ENCODE measurements at regions not wholly inside any gene's neighbourhood (a gene's known extent, or its start where the extent isn't known, plus 50 kb on each side); places are given as distances from the start of the nearest gene placed in this dataset.

DNA sequence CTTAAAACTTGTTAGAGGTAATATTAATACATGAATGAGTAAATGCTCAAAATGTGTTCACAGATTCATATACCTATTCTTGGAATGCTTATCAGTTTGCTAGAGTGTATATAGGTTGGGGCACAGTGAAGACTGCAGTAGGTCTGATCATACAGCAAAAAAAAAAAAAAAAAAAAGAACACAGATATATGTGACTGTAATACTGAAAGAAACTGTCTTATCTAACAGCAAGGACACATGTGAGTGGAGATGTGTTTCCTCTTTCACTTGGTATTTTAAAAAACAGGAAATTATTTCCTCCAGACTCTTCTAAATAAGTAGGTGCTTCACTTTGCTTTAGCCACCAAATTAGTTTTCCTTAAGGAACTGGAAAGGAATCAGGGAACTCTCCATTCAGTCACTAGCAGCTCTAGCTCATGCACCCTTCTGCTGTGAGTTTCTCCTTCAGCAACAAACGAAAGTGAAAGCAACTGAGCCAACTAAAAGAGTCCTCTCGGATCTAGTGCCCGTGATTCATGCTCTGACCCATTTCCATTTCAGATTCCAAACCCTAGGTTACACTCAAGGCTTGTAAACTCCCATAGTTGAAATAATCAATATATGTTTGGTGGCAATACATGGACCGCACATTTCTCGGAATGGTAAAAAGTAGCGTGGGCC, 98.5 kb downstream of the DSEL start:
- TF ChIP-seq, protein P1, sequence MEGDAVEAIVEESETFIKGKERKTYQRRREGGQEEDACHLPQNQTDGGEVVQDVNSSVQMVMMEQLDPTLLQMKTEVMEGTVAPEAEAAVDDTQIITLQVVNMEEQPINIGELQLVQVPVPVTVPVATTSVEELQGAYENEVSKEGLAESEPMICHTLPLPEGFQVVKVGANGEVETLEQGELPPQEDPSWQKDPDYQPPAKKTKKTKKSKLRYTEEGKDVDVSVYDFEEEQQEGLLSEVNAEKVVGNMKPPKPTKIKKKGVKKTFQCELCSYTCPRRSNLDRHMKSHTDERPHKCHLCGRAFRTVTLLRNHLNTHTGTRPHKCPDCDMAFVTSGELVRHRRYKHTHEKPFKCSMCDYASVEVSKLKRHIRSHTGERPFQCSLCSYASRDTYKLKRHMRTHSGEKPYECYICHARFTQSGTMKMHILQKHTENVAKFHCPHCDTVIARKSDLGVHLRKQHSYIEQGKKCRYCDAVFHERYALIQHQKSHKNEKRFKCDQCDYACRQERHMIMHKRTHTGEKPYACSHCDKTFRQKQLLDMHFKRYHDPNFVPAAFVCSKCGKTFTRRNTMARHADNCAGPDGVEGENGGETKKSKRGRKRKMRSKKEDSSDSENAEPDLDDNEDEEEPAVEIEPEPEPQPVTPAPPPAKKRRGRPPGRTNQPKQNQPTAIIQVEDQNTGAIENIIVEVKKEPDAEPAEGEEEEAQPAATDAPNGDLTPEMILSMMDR (IDR thresholded peaks at IDR 0.05; ENCODE audit: low read depth, low read length, poor library complexity, severe bottlenecking), result no peak
- no peak for TF ChIP-seq EZH2phosphoT487 (IDR thresholded peaks at IDR 0.05; ENCODE audit: borderline replicate concordance, low read length)
- no peaks in the 10 kb centered on the region for H3K27me3 ChIP-seq (ENCODE audit: control insufficient read depth, low read length)
- no peak overlapping the region for H3K4me3 ChIP-seq (ENCODE audit: low read length)
- no peaks in the 10 kb centered on the region for H4K20me1 ChIP-seq (ENCODE audit: control insufficient read depth, insufficient read depth, low read depth, low read length)
- no peaks in the 10 kb centered on the region for H3F3A ChIP-seq (ENCODE audit: control insufficient read depth, insufficient read depth)
- no peak overlapping the region for H3K27ac ChIP-seq (ENCODE audit: low read depth, low read length)
- no peak overlapping the region for H3K4me2 ChIP-seq (ENCODE audit: low read length)
- no peaks in the 10 kb centered on the region for H3K9me3 ChIP-seq (ENCODE audit: control insufficient read depth, insufficient read depth, low read length)
- H3K4me1 ChIP-seq (ENCODE audit: control insufficient read depth, low read length), result no peaks in the 10 kb centered on the region
- no peaks in the 10 kb centered on the region for H3K79me2 ChIP-seq (ENCODE audit: control insufficient read depth, low read length)
- H3K36me3 ChIP-seq (ENCODE audit: control insufficient read depth, low read length), result no peaks in the 10 kb centered on the region
- no peaks in the 10 kb centered on the region for H3K9me2 ChIP-seq (replicated peaks; ENCODE audit: control insufficient read depth, low read length)

DNA sequence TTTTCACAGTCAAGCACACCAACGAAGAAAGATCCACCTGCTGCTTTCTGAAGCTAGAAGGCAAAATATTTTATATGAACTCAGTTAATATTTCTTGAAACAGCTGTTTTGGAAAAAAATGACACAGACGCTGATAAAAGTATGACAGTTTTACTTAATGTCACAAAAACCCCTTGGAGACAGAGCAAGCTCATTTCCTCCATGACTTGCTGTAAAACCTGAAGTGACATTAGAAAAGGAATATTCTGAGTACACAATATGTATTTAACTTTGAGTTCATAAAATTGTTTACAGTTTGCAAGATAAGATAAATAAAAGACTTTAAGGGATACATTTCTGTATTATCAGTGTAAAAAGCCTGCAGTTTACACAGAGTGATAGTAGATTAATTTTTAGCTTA, 105.4 kb downstream of the DSEL start:
- no peaks in the 10 kb centered on the region for H4K20me1 ChIP-seq (ENCODE audit: control insufficient read depth, insufficient read depth, low read depth, low read length)
- no peaks in the 10 kb centered on the region for H3F3A ChIP-seq (ENCODE audit: control insufficient read depth, insufficient read depth)
- H3K79me2 ChIP-seq (ENCODE audit: control insufficient read depth, low read length), result no peaks in the 10 kb centered on the region
- TF ChIP-seq, protein P1 (IDR thresholded peaks at IDR 0.05; ENCODE audit: low read depth, low read length, poor library complexity, severe bottlenecking), result no peak
- no peak for TF ChIP-seq EZH2phosphoT487 (IDR thresholded peaks at IDR 0.05; ENCODE audit: borderline replicate concordance, low read length)
- no peaks in the 10 kb centered on the region for H3K4me1 ChIP-seq (ENCODE audit: control insufficient read depth, low read length)
- no peaks in the 10 kb centered on the region for H3K9me3 ChIP-seq (ENCODE audit: control insufficient read depth, insufficient read depth, low read length)
- H3K36me3 ChIP-seq (ENCODE audit: control insufficient read depth, low read length), result no peaks in the 10 kb centered on the region
- no peaks in the 10 kb centered on the region for H3K27me3 ChIP-seq (ENCODE audit: control insufficient read depth, low read length)
- no peak overlapping the region for H3K4me3 ChIP-seq (ENCODE audit: low read length)
- no peaks in the 10 kb centered on the region for H3K9me2 ChIP-seq (replicated peaks; ENCODE audit: control insufficient read depth, low read length)
- H3K27ac ChIP-seq (ENCODE audit: low read depth, low read length), result no peak overlapping the region
- H3K4me2 ChIP-seq (ENCODE audit: low read length), result no peak overlapping the region

DNA sequence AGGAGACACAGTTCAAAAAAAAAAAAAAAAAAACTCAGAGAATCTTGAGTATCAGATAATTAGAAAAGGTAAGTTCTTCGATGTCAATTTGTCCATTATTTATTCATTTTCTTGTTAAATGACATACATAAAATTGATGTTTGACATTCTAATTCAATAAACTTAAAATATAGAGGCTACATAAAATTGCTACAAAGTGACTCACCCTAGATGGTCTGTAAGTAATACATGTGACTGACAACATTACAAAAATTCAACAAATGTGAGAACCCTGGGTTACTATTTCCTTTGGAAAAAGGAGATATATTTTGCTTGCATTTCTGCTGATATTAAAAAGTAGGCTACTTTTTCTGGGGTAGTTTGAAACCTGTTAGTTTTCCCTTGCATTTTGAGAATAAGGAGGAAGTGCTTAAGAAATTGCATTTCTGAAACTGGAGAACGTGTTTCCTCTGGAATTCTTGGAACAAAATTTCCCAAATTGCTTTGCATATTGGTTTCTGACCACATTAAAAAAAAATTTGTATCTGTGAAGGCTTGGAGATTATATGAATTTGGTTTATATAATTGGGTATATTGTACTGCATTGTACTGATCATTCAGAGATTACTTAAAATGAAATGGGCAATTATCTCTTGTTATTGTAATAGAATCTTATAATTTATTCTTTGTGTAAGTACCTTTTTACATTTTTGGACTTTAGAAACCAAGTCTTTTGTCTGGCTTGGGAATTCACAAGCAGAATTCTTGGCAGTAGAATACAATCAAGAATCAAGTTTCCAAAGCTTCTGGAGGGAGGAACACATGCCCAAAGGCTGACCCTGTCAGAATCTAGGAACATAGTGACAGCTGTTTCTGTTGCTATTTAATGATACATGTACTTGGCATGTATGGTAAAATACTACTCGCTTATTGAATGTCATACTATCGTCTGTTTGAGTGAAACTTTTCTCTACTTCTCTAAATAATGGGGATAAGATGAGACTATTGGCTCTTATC, 106.1 kb downstream of the DSEL start:
- TF ChIP-seq EZH2phosphoT487 (IDR thresholded peaks at IDR 0.05; ENCODE audit: borderline replicate concordance, low read length), result no peak
- TF ChIP-seq, protein P1 (IDR thresholded peaks at IDR 0.05; ENCODE audit: low read depth, low read length, poor library complexity, severe bottlenecking), result no peak
- Histone ChIP-seq H3K27ac (ENCODE audit: low read depth, low read length) (no peak overlapping the region), H3K4me1 (ENCODE audit: control insufficient read depth, low read length) (no peaks in the 10 kb centered on the region), H3K27me3 (ENCODE audit: control insufficient read depth, low read length) (no peaks in the 10 kb centered on the region), H3K9me2 (replicated peaks; ENCODE audit: control insufficient read depth, low read length) (no peaks in the 10 kb centered on the region), H3K4me2 (ENCODE audit: low read length) (no peak overlapping the region), H3K36me3 (ENCODE audit: control insufficient read depth, low read length) (no peaks in the 10 kb centered on the region), H3K9me3 (ENCODE audit: control insufficient read depth, insufficient read depth, low read length) (no peaks in the 10 kb centered on the region), H3K4me3 (ENCODE audit: low read length) (no peak overlapping the region), H3F3A (ENCODE audit: control insufficient read depth, insufficient read depth) (no peaks in the 10 kb centered on the region), H3K79me2 (ENCODE audit: control insufficient read depth, low read length) (no peaks in the 10 kb centered on the region), H4K20me1 (ENCODE audit: control insufficient read depth, insufficient read depth, low read depth, low read length) (no peaks in the 10 kb centered on the region)
